Osteoblast (primary cell): ENCODE measurements at regions not wholly inside any gene's neighbourhood (a gene's known extent, or its start where the extent isn't known, plus 50 kb on each side); places are given as distances from the start of the nearest gene placed in this dataset.
A peak's percentile ranks its signal among the peaks of the same experiment; 100 is the strongest.

Experiments used
- DNase-seq: peaks from one replicate; pipeline ENCODE4 v3.0.0; 2011; ENCODE audit warnings: low spot score, mixed read lengths; ENCODE audit not compliant: insufficient read length; ENCODE audit errors: missing footprints
- H2AFZ ChIP-seq: 2 replicates; pipeline ENCODE4 v1.6.0; 2011; ENCODE audit warnings: mild to moderate bottlenecking, low read length
- H3K27ac ChIP-seq: 2 replicates; pipeline ENCODE4 v1.5.1; 2011; ENCODE audit warnings: mild to moderate bottlenecking, low read depth, low read length, moderate library complexity
- H3K27me3 ChIP-seq: 2 replicates; pipeline ENCODE4 v1.6.0; 2012; ENCODE audit warnings: mild to moderate bottlenecking, control low read depth, inconsistent platforms, low read length, moderate library complexity; ENCODE audit not compliant: insufficient read depth
- H3K36me3 ChIP-seq: 2 replicates; pipeline ENCODE4 v1.5.1; 2011; ENCODE audit warnings: mild to moderate bottlenecking, low read length, control low read depth, moderate library complexity; ENCODE audit not compliant: insufficient read depth
- H3K4me1 ChIP-seq: 2 replicates; pipeline ENCODE4 v1.5.1; 2011; ENCODE audit warnings: mild to moderate bottlenecking, low read length, control low read depth, moderate library complexity; ENCODE audit not compliant: insufficient read depth
- H3K4me2 ChIP-seq: 2 replicates; pipeline ENCODE4 v1.6.0; 2011; ENCODE audit warnings: mild to moderate bottlenecking, low read length; ENCODE audit not compliant: insufficient read depth
- H3K4me3 ChIP-seq: fragments of 200-600 bp; sonication (generic); 3 replicates; pipeline ENCODE4 v1.5.1; 2012; ENCODE audit warnings: mild to moderate bottlenecking, low read length, inconsistent platforms; ENCODE audit not compliant: insufficient read depth
- H3K79me2 ChIP-seq: 2 replicates; pipeline ENCODE4 v1.6.0; 2012; ENCODE audit warnings: mild to moderate bottlenecking, low read length, control low read depth, inconsistent platforms; ENCODE audit not compliant: insufficient read depth
- H3K9me3 ChIP-seq: 2 replicates; pipeline ENCODE4 v1.5.1; 2011; ENCODE audit warnings: low read depth, low read length, control low read depth
- H4K20me1 ChIP-seq: 2 replicates; pipeline ENCODE4 v1.6.0; 2012; ENCODE audit warnings: mild to moderate bottlenecking, low read length, control low read depth; ENCODE audit not compliant: insufficient read depth
- CTCF ChIP-seq: IDR thresholded peaks from 2 replicates; pipeline ENCODE4 v1.5.1; 2011; ENCODE audit warnings: mild to moderate bottlenecking, low read depth, low read length, moderate library complexity; ENCODE audit errors: extremely low read depth

- no peak for DNase-seq
- H3K4me1 ChIP-seq: no peaks in the 10 kb centered on the region
- TF ChIP-seq CTCF: no peak
- no peaks in the 10 kb centered on the region for H3K79me2 ChIP-seq
- no peaks in the 10 kb centered on the region for H4K20me1 ChIP-seq
- no peak overlapping the region for H2AFZ ChIP-seq
- H3K4me2 ChIP-seq: no peak overlapping the region
- no peak overlapping the region for H3K4me3 ChIP-seq
- H3K27ac ChIP-seq: no peak overlapping the region
- H3K36me3 ChIP-seq: no peaks in the 10 kb centered on the region
- H3K27me3 ChIP-seq: no peaks in the 10 kb centered on the region
- H3K9me3 ChIP-seq: peaks cover 4% of the 10 kb centered on the region
Measured at GRCh38 chr2:22826703-22827102, 558.3 kb upstream of the KLHL29 start.

GRCh38 chr2:22829791-22830190, 555.2 kb upstream of the KLHL29 start:
- no peak for DNase-seq
- H3K4me1 ChIP-seq: no peaks in the 10 kb centered on the region
- no peak overlapping the region for H3K4me3 ChIP-seq
- H3K27me3 ChIP-seq: no peaks in the 10 kb centered on the region
- TF ChIP-seq CTCF: no peak
- H3K9me3 ChIP-seq: peaks cover 2% of the 10 kb centered on the region
- no peak overlapping the region for H3K4me2 ChIP-seq
- H3K27ac ChIP-seq: no peak overlapping the region
- no peaks in the 10 kb centered on the region for H4K20me1 ChIP-seq
- H3K36me3 ChIP-seq: no peaks in the 10 kb centered on the region
- H3K79me2 ChIP-seq: no peaks in the 10 kb centered on the region
- no peak overlapping the region for H2AFZ ChIP-seq

- Histone ChIP-seq H3K79me2 (no peaks in the 10 kb centered on the region), H3K36me3 (no peaks in the 10 kb centered on the region), H3K27me3 (no peaks in the 10 kb centered on the region), H2AFZ (no peak overlapping the region), H3K4me2 (no peak overlapping the region), H3K9me3 (peaks cover 2% of the 10 kb centered on the region), H4K20me1 (no peaks in the 10 kb centered on the region), H3K27ac (no peak overlapping the region), H3K4me1 (no peaks in the 10 kb centered on the region), H3K4me3 (no peak overlapping the region)
- TF ChIP-seq CTCF: no peak
- no peak for DNase-seq
Measured at GRCh38 chr2:22832196-22832595, 552.8 kb upstream of the KLHL29 start.

GRCh38 chr2:22838461-22838860, 546.5 kb upstream of the KLHL29 start:
- H3K9me3 ChIP-seq: peaks cover 2% of the 10 kb centered on the region
- no peaks in the 10 kb centered on the region for H3K27me3 ChIP-seq
- no peak overlapping the region for H3K4me3 ChIP-seq
- no peaks in the 10 kb centered on the region for H4K20me1 ChIP-seq
- no peaks in the 10 kb centered on the region for H3K36me3 ChIP-seq
- TF ChIP-seq CTCF: no peak
- H3K79me2 ChIP-seq: no peaks in the 10 kb centered on the region
- H2AFZ ChIP-seq: no peak overlapping the region
- H3K27ac ChIP-seq: no peak overlapping the region
- DNase-seq: peak; percentile 30
- no peak overlapping the region for H3K4me2 ChIP-seq
- H3K4me1 ChIP-seq: no peaks in the 10 kb centered on the region
